ENCODE measurements at regions not wholly inside any gene's neighbourhood (a gene's known extent, or its start where the extent isn't known, plus 50 kb on each side); places are given as distances from the start of the nearest gene placed in this dataset.

GRCh38 chr14:65187421-65188049 is 85.2 kb upstream of the MAX start:
- H3K79me1 ChIP-seq (ENCODE audit: low read length) = no peaks in the 10 kb centered on the region
- H4K5ac ChIP-seq (ENCODE audit: low read length) = no peak overlapping the region
- H2BK5ac ChIP-seq (ENCODE audit: low read length) = no peak overlapping the region
- no peaks in the 10 kb centered on the region for H3K79me2 ChIP-seq (ENCODE audit: control insufficient read depth, insufficient read depth, low read length)
- no peak overlapping the region for H3K4ac ChIP-seq (ENCODE audit: low read depth, low read length)
- no peak overlapping the region for H2BK120ac ChIP-seq (ENCODE audit: low read depth, low read length)
- no CpG with 5 or more reads among the region's 8 CpGs for WGBS (ENCODE audit: extremely low coverage, insufficient coverage, low lambda C conversion rate)
- H3K27ac ChIP-seq (ENCODE audit: low read depth, low read length) = no peak overlapping the region
- H4K8ac ChIP-seq (ENCODE audit: low read depth, low read length) = no peak overlapping the region
- no peak for DNase-seq
- H3K18ac ChIP-seq (ENCODE audit: low read length) = peak overlapping the region; percentile 23
- H3K36me3 ChIP-seq (ENCODE audit: control insufficient read depth, insufficient read depth, low read length) = no peaks in the 10 kb centered on the region
- no peaks in the 10 kb centered on the region for H3K27me3 ChIP-seq (ENCODE audit: insufficient read depth, low read length, poor library complexity)
- no peak overlapping the region for H2BK15ac ChIP-seq (replicated peaks; ENCODE audit: low read depth)
- H3K4me2 ChIP-seq (ENCODE audit: low read length) = no peak overlapping the region
- H2AK5ac ChIP-seq (ENCODE audit: low read length) = no peak overlapping the region
- H3K56ac ChIP-seq (ENCODE audit: low read length) = peak overlapping the region; percentile 9
- no peak overlapping the region for H3K4me3 ChIP-seq (ENCODE audit: low read length)
- H3K4me1 ChIP-seq (ENCODE audit: control insufficient read depth, low read depth, low read length) = peaks cover 6% of the 10 kb centered on the region
- H3K23ac ChIP-seq (ENCODE audit: low read length) = no peak overlapping the region
- no peak overlapping the region for H3K9ac ChIP-seq (ENCODE audit: low read length)

DNA sequence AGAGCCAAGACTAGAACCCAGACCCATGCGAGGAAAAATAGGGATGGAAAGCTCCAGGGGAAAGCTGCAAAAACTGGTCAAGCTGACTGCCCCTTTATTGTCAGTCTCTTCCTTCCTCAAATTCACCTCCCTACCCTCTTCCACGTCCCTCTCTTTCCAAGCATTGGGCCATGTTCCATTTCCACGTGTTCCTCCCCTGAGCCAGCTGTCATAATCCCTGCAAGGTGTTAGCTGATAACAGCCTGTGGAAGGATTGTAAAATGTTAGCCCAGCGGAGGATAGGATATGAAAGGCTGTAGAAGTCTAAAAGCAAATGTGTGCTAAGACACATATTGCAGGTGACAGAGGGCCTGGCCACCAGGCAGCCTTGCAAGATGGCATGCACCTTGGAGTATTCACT is 88.0 kb upstream of the MAX start:
- DNase-seq = no peak
- H3K79me1 ChIP-seq (ENCODE audit: low read length) = no peaks in the 10 kb centered on the region

GRCh38 chr14:65191716-65192115 is 89.4 kb upstream of the MAX start:
- no peak overlapping the region for H2AK5ac ChIP-seq (ENCODE audit: low read length)
- no peak overlapping the region for H3K9ac ChIP-seq (ENCODE audit: low read length)
- no peak overlapping the region for H2BK15ac ChIP-seq (replicated peaks; ENCODE audit: low read depth)
- H4K5ac ChIP-seq (ENCODE audit: low read length) = no peak overlapping the region
- H3K4ac ChIP-seq (ENCODE audit: low read depth, low read length) = no peak overlapping the region
- H3K36me3 ChIP-seq (ENCODE audit: control insufficient read depth, insufficient read depth, low read length) = no peaks in the 10 kb centered on the region
- H3K79me2 ChIP-seq (ENCODE audit: control insufficient read depth, insufficient read depth, low read length) = no peaks in the 10 kb centered on the region
- no peaks in the 10 kb centered on the region for H3K4me1 ChIP-seq (ENCODE audit: control insufficient read depth, low read depth, low read length)
- H3K18ac ChIP-seq (ENCODE audit: low read length) = no peak overlapping the region
- H3K4me2 ChIP-seq (ENCODE audit: low read length) = no peak overlapping the region
- H2BK5ac ChIP-seq (ENCODE audit: low read length) = no peak overlapping the region
- no peak overlapping the region for H3K4me3 ChIP-seq (ENCODE audit: low read length)
- DNase-seq = peak; percentile 56
- H4K8ac ChIP-seq (ENCODE audit: low read depth, low read length) = no peak overlapping the region
- H3K27me3 ChIP-seq (ENCODE audit: insufficient read depth, low read length, poor library complexity) = no peaks in the 10 kb centered on the region
- WGBS (ENCODE audit: extremely low coverage, insufficient coverage, low lambda C conversion rate) = no CpG with 5 or more reads among the region's 5 CpGs
- H3K27ac ChIP-seq (ENCODE audit: low read depth, low read length) = no peak overlapping the region
- H3K23ac ChIP-seq (ENCODE audit: low read length) = no peak overlapping the region
- H3K79me1 ChIP-seq (ENCODE audit: low read length) = no peaks in the 10 kb centered on the region
- no peak overlapping the region for H2BK120ac ChIP-seq (ENCODE audit: low read depth, low read length)
- H3K56ac ChIP-seq (ENCODE audit: low read length) = no peak overlapping the region

More for the DNA sequence above, 88.0 kb upstream of the MAX start:
- Histone ChIP-seq H3K23ac (ENCODE audit: low read length) (no peak overlapping the region), H3K56ac (ENCODE audit: low read length) (no peak overlapping the region), H2AK5ac (ENCODE audit: low read length) (peak overlapping the region; percentile 13), H3K27me3 (ENCODE audit: insufficient read depth, low read length, poor library complexity) (no peaks in the 10 kb centered on the region), H2BK15ac (replicated peaks; ENCODE audit: low read depth) (no peak overlapping the region), H2BK5ac (ENCODE audit: low read length) (no peak overlapping the region), H3K27ac (ENCODE audit: low read depth, low read length) (no peak overlapping the region), H3K36me3 (ENCODE audit: control insufficient read depth, insufficient read depth, low read length) (no peaks in the 10 kb centered on the region), H3K4me1 (ENCODE audit: control insufficient read depth, low read depth, low read length) (no peaks in the 10 kb centered on the region), H4K8ac (ENCODE audit: low read depth, low read length) (no peak overlapping the region), H3K79me2 (ENCODE audit: control insufficient read depth, insufficient read depth, low read length) (no peaks in the 10 kb centered on the region), H3K9ac (ENCODE audit: low read length) (no peak overlapping the region), H2BK120ac (ENCODE audit: low read depth, low read length) (no peak overlapping the region), H3K4ac (ENCODE audit: low read depth, low read length) (no peak overlapping the region), H3K4me3 (ENCODE audit: low read length) (no peak overlapping the region), H3K18ac (ENCODE audit: low read length) (no peak overlapping the region), H3K4me2 (ENCODE audit: low read length) (no peak overlapping the region), H4K5ac (ENCODE audit: low read length) (no peak overlapping the region)
- WGBS (ENCODE audit: extremely low coverage, insufficient coverage, low lambda C conversion rate) = no CpG with 5 or more reads among the region's 4 CpGs

- no peak overlapping the region for H3K23ac ChIP-seq (ENCODE audit: low read length)
- no peak overlapping the region for H3K9ac ChIP-seq (ENCODE audit: low read length)
- H3K79me2 ChIP-seq (ENCODE audit: control insufficient read depth, insufficient read depth, low read length) = no peaks in the 10 kb centered on the region
- H3K4me1 ChIP-seq (ENCODE audit: control insufficient read depth, low read depth, low read length) = no peaks in the 10 kb centered on the region
- H3K36me3 ChIP-seq (ENCODE audit: control insufficient read depth, insufficient read depth, low read length) = no peaks in the 10 kb centered on the region
- no peak overlapping the region for H2BK120ac ChIP-seq (ENCODE audit: low read depth, low read length)
- H2BK5ac ChIP-seq (ENCODE audit: low read length) = no peak overlapping the region
- no peak overlapping the region for H4K8ac ChIP-seq (ENCODE audit: low read depth, low read length)
- H2AK5ac ChIP-seq (ENCODE audit: low read length) = no peak overlapping the region
- no peak overlapping the region for H3K27ac ChIP-seq (ENCODE audit: low read depth, low read length)
- no peak overlapping the region for H2BK15ac ChIP-seq (replicated peaks; ENCODE audit: low read depth)
- H3K79me1 ChIP-seq (ENCODE audit: low read length) = no peaks in the 10 kb centered on the region
- DNase-seq = peak; percentile 61
- no peak overlapping the region for H3K4me3 ChIP-seq (ENCODE audit: low read length)
- no peaks in the 10 kb centered on the region for H3K27me3 ChIP-seq (ENCODE audit: insufficient read depth, low read length, poor library complexity)
- no peak overlapping the region for H3K56ac ChIP-seq (ENCODE audit: low read length)
- H4K5ac ChIP-seq (ENCODE audit: low read length) = no peak overlapping the region
- no peak overlapping the region for H3K18ac ChIP-seq (ENCODE audit: low read length)
- WGBS (ENCODE audit: extremely low coverage, insufficient coverage, low lambda C conversion rate) = no CpG with 5 or more reads among the region's 1 CpG
- H3K4me2 ChIP-seq (ENCODE audit: low read length) = no peak overlapping the region
- no peak overlapping the region for H3K4ac ChIP-seq (ENCODE audit: low read depth, low read length)
These were observed 90.4 kb upstream of the MAX start for GRCh38 chr14:65192686-65193085.

- H2BK120ac ChIP-seq (ENCODE audit: low read depth, low read length) = no peak overlapping the region
- no peaks in the 10 kb centered on the region for H3K79me2 ChIP-seq (ENCODE audit: control insufficient read depth, insufficient read depth, low read length)
- no CpG with 5 or more reads among the region's 3 CpGs for WGBS (ENCODE audit: extremely low coverage, insufficient coverage, low lambda C conversion rate)
These were observed 91.7 kb upstream of the MAX start for GRCh38 chr14:65193916-65194590.

More at GRCh38 chr14:65193916-65194590, 91.7 kb upstream of the MAX start:
- H3K79me1 ChIP-seq (ENCODE audit: low read length) = no peaks in the 10 kb centered on the region
- H3K4me3 ChIP-seq (ENCODE audit: low read length) = no peak overlapping the region
- no peak overlapping the region for H3K18ac ChIP-seq (ENCODE audit: low read length)
- H2AK5ac ChIP-seq (ENCODE audit: low read length) = no peak overlapping the region
- H3K36me3 ChIP-seq (ENCODE audit: control insufficient read depth, insufficient read depth, low read length) = no peaks in the 10 kb centered on the region
- no peak overlapping the region for H3K56ac ChIP-seq (ENCODE audit: low read length)
- H3K9ac ChIP-seq (ENCODE audit: low read length) = no peak overlapping the region
- H2BK5ac ChIP-seq (ENCODE audit: low read length) = no peak overlapping the region
- no peaks in the 10 kb centered on the region for H3K4me1 ChIP-seq (ENCODE audit: control insufficient read depth, low read depth, low read length)
- no peak overlapping the region for H3K4ac ChIP-seq (ENCODE audit: low read depth, low read length)
- H3K23ac ChIP-seq (ENCODE audit: low read length) = no peak overlapping the region
- H3K4me2 ChIP-seq (ENCODE audit: low read length) = no peak overlapping the region
- H3K27me3 ChIP-seq (ENCODE audit: insufficient read depth, low read length, poor library complexity) = no peaks in the 10 kb centered on the region
- no peak for DNase-seq
- no peak overlapping the region for H4K5ac ChIP-seq (ENCODE audit: low read length)
- no peak overlapping the region for H2BK15ac ChIP-seq (replicated peaks; ENCODE audit: low read depth)
- H4K8ac ChIP-seq (ENCODE audit: low read depth, low read length) = no peak overlapping the region
- H3K27ac ChIP-seq (ENCODE audit: low read depth, low read length) = no peak overlapping the region

All from mesendoderm (in vitro differentiated cells).